GM12865 (cell line): ENCODE measurements at regions not wholly inside any gene's neighbourhood (a gene's known extent, or its start where the extent isn't known, plus 50 kb on each side); places are given as distances from the start of the nearest gene placed in this dataset.
A peak's percentile ranks its signal among the peaks of the same experiment; 100 is the strongest.

Experiments
- DNase-seq: peaks from one replicate; pipeline ENCODE4 v3.0.0; 2010; ENCODE audit warnings: low read depth
- H3K4me3 ChIP-seq: 2 replicates; pipeline ENCODE4 v1.5.1; 2011; ENCODE audit warnings: mild to moderate bottlenecking, low read depth, low read length, control low read depth
- CTCF ChIP-seq: IDR thresholded peaks from 2 replicates; pipeline ENCODE4 v1.5.1; 2011; ENCODE audit warnings: low read length, control low read depth, low read depth, inconsistent platforms; ENCODE audit not compliant: insufficient read depth; ENCODE audit errors: missing control alignments

GRCh38 chr16:17942067-17942466 lies 394.5 kb downstream of the NPIPA8 start:
- TF ChIP-seq CTCF, result no peak
- DNase-seq, result no peak
- no peak overlapping the region for H3K4me3 ChIP-seq

- no peak for DNase-seq
- H3K4me3 ChIP-seq, result no peak overlapping the region
- TF ChIP-seq CTCF, result no peak
Observed at GRCh38 chr16:17940584-17941364, 395.8 kb downstream of the NPIPA8 start.

GRCh38 chr16:17939723-17940122 lies 396.8 kb downstream of the NPIPA8 start:
- DNase-seq, result peak; percentile 63
- no peak overlapping the region for H3K4me3 ChIP-seq
- TF ChIP-seq CTCF, result no peak

- peak overlapping the region; percentile 29 for H3K4me3 ChIP-seq
- DNase-seq, result peak; percentile 45
- TF ChIP-seq CTCF, result no peak
Observed at GRCh38 chr16:17939122-17939536, 397.4 kb downstream of the NPIPA8 start.

GRCh38 chr16:17938546-17938945 lies 398.0 kb downstream of the NPIPA8 start:
- no peak overlapping the region for H3K4me3 ChIP-seq
- DNase-seq, result no peak
- no peak for TF ChIP-seq CTCF

- H3K4me3 ChIP-seq, result no peak overlapping the region
Observed at GRCh38 chr16:17936766-17937402, 399.7 kb downstream of the NPIPA8 start.

More at GRCh38 chr16:17936766-17937402, 399.7 kb downstream of the NPIPA8 start:
- DNase-seq, result no peak
- no peak for TF ChIP-seq CTCF
